Hepatocyte (in vitro differentiated cells): ENCODE measurements at regions not wholly inside any gene's neighbourhood (a gene's known extent, or its start where the extent isn't known, plus 50 kb on each side); places are given as distances from the start of the nearest gene placed in this dataset.

Experiments used
- DNase-seq: peaks from one replicate; pipeline ENCODE4 v3.0.0-alpha.2; 2016; ENCODE audit warnings: low spot score
- H2AFZ ChIP-seq: fragments of 200-600 bp; sonication (generic); 2 replicates; pipeline ENCODE4 v1.6.0; 2016; ENCODE audit warnings: antibody characterized with exemption, mild to moderate bottlenecking
- H3K27ac ChIP-seq: fragments of 200-600 bp; sonication (generic); 2 replicates; pipeline ENCODE4 v1.5.1; 2016; ENCODE audit warnings: mild to moderate bottlenecking
- H3K27me3 ChIP-seq: fragments of 200-600 bp; sonication (generic); 2 replicates; pipeline ENCODE4 v1.6.1; 2016
- H3K36me3 ChIP-seq: fragments of 200-600 bp; sonication (generic); replicated peaks from 2 replicates; pipeline ENCODE4 v1.5.1; 2016; ENCODE audit warnings: low read depth; ENCODE audit not compliant: insufficient read depth
- H3K4me1 ChIP-seq: fragments of 200-600 bp; sonication (generic); 2 replicates; pipeline ENCODE4 v1.5.1; 2016; ENCODE audit warnings: mild to moderate bottlenecking, moderate library complexity; ENCODE audit not compliant: insufficient read depth
- H3K4me2 ChIP-seq: fragments of 200-600 bp; sonication (generic); 2 replicates; pipeline ENCODE4 v1.6.0; 2016
- H3K4me3 ChIP-seq: fragments of 200-600 bp; sonication (generic); 2 replicates; pipeline ENCODE4 v1.5.1; 2016; ENCODE audit warnings: mild to moderate bottlenecking
- H3K79me2 ChIP-seq: fragments of 200-600 bp; sonication (generic); 2 replicates; pipeline ENCODE4 v1.6.0; 2017; ENCODE audit warnings: mild to moderate bottlenecking
- H3K9me2 ChIP-seq: fragments of 200-600 bp; sonication (generic); replicated peaks from 2 replicates; pipeline ENCODE4 v1.6.0; 2017; ENCODE audit warnings: mild to moderate bottlenecking; ENCODE audit not compliant: insufficient read depth
- H3K9me3 ChIP-seq: fragments of 200-600 bp; sonication (generic); 2 replicates; pipeline ENCODE4 v1.5.1; 2016; ENCODE audit warnings: low read depth, mild to moderate bottlenecking
- H4K20me1 ChIP-seq: fragments of 200-600 bp; sonication (generic); 2 replicates; pipeline ENCODE4 v1.6.0; 2016; ENCODE audit warnings: mild to moderate bottlenecking; ENCODE audit not compliant: insufficient read depth, poor library complexity, severe bottlenecking
- EZH2 ChIP-seq: fragments of 200-600 bp; sonication (generic); IDR thresholded peaks from 2 replicates; pipeline ENCODE4 v1.6.1; 2016; ENCODE audit warnings: antibody characterized with exemption, mild to moderate bottlenecking, borderline replicate concordance
- EZH2phosphoT487 ChIP-seq: fragments of 200-600 bp; sonication (generic); IDR thresholded peaks from one replicate; pipeline ENCODE4 v1.6.1; 2018; ENCODE audit warnings: antibody characterized with exemption, mild to moderate bottlenecking, low read depth, moderate library complexity; ENCODE audit not compliant: unreplicated experiment, severe bottlenecking
- WGBS: methylation state at CpG from one replicate; pipeline ENCODE4 v1.1.6; 2016; ENCODE audit warnings: low lambda C conversion rate; ENCODE audit errors: missing lambda C conversion rate; 5-methylcytosine and 5-hydroxymethylcytosine counted together
- TF ChIP-seq, protein P1 (sequence below): fragments of 200-600 bp; sonication (generic); IDR thresholded peaks from 2 replicates; pipeline ENCODE4 v1.5.1; 2016; ENCODE audit warnings: antibody characterized with exemption, mild to moderate bottlenecking; ENCODE audit not compliant: poor library complexity

- H3K79me2 ChIP-seq: no peaks in the 10 kb centered on the region
- TF ChIP-seq, protein P1, sequence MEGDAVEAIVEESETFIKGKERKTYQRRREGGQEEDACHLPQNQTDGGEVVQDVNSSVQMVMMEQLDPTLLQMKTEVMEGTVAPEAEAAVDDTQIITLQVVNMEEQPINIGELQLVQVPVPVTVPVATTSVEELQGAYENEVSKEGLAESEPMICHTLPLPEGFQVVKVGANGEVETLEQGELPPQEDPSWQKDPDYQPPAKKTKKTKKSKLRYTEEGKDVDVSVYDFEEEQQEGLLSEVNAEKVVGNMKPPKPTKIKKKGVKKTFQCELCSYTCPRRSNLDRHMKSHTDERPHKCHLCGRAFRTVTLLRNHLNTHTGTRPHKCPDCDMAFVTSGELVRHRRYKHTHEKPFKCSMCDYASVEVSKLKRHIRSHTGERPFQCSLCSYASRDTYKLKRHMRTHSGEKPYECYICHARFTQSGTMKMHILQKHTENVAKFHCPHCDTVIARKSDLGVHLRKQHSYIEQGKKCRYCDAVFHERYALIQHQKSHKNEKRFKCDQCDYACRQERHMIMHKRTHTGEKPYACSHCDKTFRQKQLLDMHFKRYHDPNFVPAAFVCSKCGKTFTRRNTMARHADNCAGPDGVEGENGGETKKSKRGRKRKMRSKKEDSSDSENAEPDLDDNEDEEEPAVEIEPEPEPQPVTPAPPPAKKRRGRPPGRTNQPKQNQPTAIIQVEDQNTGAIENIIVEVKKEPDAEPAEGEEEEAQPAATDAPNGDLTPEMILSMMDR: no peak
- TF ChIP-seq EZH2phosphoT487 (no peak), EZH2 (no peak)
- no peaks in the 10 kb centered on the region for H3K36me3 ChIP-seq
- H3K27me3 ChIP-seq: peaks cover 40% of the 10 kb centered on the region
- H3K9me3 ChIP-seq: no peaks in the 10 kb centered on the region
- H3K4me3 ChIP-seq: no peak overlapping the region
- no peak for DNase-seq
- no peak overlapping the region for H2AFZ ChIP-seq
- peaks cover 6% of the 10 kb centered on the region for H3K4me1 ChIP-seq
- peak overlapping the region; percentile 89 for H3K4me2 ChIP-seq
- H3K9me2 ChIP-seq: no peaks in the 10 kb centered on the region
- H4K20me1 ChIP-seq: no peaks in the 10 kb centered on the region
- 23% methylated on average over 29 of the region's 50 CpGs for WGBS
- H3K27ac ChIP-seq: no peak overlapping the region
Measured at GRCh38 chr15:77818484-77819047, 185.9 kb upstream of the LINGO1 start.

DNA sequence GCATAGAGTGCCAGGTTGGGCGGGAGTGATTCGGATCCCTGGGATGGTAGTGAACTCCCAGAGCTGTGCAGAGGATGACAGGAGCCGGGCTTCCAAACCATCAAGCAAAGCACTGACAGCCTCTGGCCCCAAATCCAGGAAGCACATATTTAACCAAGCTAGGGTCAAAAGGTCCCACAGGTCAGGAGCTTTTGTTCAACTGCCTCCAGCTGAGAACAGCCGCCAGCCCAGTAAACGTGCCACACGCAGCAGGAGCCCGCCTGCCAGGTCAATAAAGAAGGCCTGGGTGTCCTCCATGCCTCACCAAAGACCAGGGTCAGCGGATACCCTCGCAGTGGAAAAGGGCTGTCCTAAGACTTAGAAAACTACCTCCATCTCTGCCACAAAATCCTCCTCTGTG lies 184.7 kb upstream of the LINGO1 start:
- no peak for DNase-seq
- Histone ChIP-seq H3K4me1 (peaks cover 6% of the 10 kb centered on the region), H3K4me2 (no peak overlapping the region), H3K79me2 (no peaks in the 10 kb centered on the region), H3K27ac (no peak overlapping the region), H4K20me1 (no peaks in the 10 kb centered on the region), H3K9me2 (no peaks in the 10 kb centered on the region), H3K36me3 (no peaks in the 10 kb centered on the region), H2AFZ (no peak overlapping the region), H3K27me3 (peaks cover 40% of the 10 kb centered on the region), H3K4me3 (no peak overlapping the region), H3K9me3 (no peaks in the 10 kb centered on the region)
- 72% methylated on average over 9 of the region's 9 CpGs for WGBS
- TF ChIP-seq EZH2 (no peak), EZH2phosphoT487 (no peak)
- TF ChIP-seq, protein P1: no peak

DNA sequence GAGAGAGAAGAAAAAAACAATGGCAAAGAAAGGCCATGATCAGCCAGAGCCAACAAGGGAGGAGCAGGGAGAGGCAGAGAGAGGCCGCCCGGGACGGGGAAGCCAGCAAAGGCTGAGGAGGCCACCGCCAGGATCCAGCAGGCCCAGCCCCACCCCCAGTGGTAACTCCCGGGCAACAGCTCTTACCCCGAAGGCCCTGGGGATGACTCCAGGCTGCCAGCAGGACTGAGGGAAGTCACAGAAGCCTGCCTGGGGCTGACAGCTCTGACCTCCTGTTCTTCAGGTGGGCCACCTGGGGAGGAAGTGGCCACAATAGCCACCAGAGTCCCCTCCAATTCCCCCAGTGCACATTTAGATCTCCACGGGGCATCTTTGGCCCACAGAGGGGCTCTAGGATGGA lies 184.3 kb upstream of the LINGO1 start:
- no peak overlapping the region for H3K27ac ChIP-seq
- no peak overlapping the region for H3K4me3 ChIP-seq
- no peak overlapping the region for H3K4me2 ChIP-seq
- H3K36me3 ChIP-seq: no peaks in the 10 kb centered on the region
- no peaks in the 10 kb centered on the region for H3K9me2 ChIP-seq
- no peaks in the 10 kb centered on the region for H4K20me1 ChIP-seq
- DNase-seq: no peak
- H3K9me3 ChIP-seq: no peaks in the 10 kb centered on the region
- H3K4me1 ChIP-seq: peaks cover 6% of the 10 kb centered on the region
- H3K27me3 ChIP-seq: peaks cover 40% of the 10 kb centered on the region
- no peak overlapping the region for H2AFZ ChIP-seq
- H3K79me2 ChIP-seq: no peaks in the 10 kb centered on the region
- WGBS: 59% methylated on average over 6 of the region's 7 CpGs
- TF ChIP-seq EZH2phosphoT487: no peak

- Histone ChIP-seq H3K4me2 (no peak overlapping the region), H3K4me1 (peaks cover 6% of the 10 kb centered on the region), H3K27me3 (peaks cover 26% of the 10 kb centered on the region), H3K9me3 (no peaks in the 10 kb centered on the region), H3K79me2 (no peaks in the 10 kb centered on the region), H3K9me2 (no peaks in the 10 kb centered on the region), H2AFZ (no peak overlapping the region), H3K4me3 (no peak overlapping the region), H3K27ac (no peak overlapping the region), H3K36me3 (no peaks in the 10 kb centered on the region), H4K20me1 (no peaks in the 10 kb centered on the region)
- 73% methylated on average over 6 of the region's 7 CpGs for WGBS
- TF ChIP-seq, protein P1: no peak
- TF ChIP-seq EZH2phosphoT487: no peak
- no peak for TF ChIP-seq EZH2
- no peak for DNase-seq
Measured at GRCh38 chr15:77815015-77815414, 182.3 kb upstream of the LINGO1 start.
